Iris pigment epithelial cell (primary cell): ENCODE measurements at regions not wholly inside any gene's neighbourhood (a gene's known extent, or its start where the extent isn't known, plus 50 kb on each side); places are given as distances from the start of the nearest gene placed in this dataset.
"Not testable (repeated sequence)": the region's sequence is repeated elsewhere in the genome, so short reads cannot be mapped to it uniquely, and the experiment has no call there.

Experiments
- DNase-seq: peaks from one replicate; pipeline ENCODE4 v3.0.0-alpha.2; 2011; ENCODE audit warnings: low read depth

DNA sequence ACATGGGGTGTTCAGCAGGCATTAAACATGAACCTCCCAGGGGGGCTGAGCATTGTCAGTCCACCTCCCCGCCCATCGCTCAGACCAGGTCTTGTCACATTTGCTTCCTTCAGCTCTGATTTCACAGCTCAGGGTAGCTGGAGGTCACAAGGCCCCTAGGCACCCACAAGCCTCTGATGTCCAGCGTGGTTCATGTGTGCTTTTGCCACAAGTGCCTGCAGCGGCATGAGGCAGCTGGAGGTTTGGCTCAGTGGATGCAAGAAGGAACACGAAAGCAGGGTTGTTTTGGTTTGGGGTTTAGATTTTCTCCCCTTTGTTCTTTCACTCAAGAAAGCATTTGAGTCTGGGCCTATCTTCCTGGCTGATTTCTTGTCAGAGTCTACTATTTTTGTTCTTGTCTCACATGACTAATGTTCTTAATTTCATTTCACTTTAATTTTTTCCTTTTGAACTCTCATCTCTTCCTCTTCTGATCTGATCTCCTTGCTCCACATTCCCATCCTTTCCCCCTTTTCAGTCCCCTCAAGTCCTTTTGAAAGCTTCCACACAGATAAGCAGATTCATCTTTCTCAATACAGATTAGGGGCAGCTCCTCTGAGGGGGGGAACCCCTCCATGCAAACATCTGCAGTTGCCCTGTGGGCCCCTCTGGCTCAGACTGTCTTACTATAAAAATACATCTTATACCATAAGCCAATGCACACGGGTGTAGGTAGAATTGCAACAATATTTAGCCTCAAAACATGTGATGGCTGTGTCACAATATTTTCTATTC is 68.1 kb upstream of the CEP85L start:
- DNase-seq, result no peak

DNA sequence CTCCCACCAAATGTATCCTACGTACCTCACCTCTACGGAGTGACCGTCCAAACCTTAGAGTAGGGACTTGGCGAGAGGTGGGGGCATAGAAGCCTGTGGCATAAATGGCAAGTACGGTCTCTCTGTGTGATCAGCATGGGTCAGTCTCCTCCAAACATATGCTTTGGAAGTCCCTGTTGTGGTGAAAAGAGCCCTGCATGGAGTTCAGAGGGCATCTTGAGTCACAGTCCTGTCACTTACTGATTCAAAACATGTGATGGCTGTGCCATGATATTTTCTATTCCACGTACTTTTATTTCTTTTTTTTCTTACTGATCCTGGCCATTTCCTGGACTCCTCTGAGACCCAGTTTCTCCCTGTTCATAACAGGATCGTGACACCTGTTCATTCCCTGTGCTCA is 67.5 kb upstream of the CEP85L start:
- no peak for DNase-seq

DNA sequence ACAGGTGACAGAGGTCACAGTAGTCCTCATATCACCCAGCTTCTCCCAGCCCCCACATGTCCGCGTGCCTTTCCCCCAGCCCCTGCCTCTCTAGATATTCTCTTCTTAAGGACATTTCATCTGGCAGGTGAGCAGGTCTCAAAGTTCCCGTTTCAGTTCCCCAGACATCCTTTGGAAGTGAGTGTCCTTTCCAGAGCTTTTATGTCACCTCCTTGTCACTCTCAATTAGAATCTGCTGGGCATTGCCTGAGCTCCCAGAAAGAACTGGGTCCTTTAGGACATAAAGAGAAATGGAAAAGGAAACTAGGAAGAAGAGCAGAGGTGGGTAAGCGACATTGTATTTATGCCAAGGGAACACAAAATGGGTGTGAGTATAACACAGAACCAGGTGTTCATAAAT is 66.9 kb upstream of the CEP85L start:
- DNase-seq, result no peak

DNA sequence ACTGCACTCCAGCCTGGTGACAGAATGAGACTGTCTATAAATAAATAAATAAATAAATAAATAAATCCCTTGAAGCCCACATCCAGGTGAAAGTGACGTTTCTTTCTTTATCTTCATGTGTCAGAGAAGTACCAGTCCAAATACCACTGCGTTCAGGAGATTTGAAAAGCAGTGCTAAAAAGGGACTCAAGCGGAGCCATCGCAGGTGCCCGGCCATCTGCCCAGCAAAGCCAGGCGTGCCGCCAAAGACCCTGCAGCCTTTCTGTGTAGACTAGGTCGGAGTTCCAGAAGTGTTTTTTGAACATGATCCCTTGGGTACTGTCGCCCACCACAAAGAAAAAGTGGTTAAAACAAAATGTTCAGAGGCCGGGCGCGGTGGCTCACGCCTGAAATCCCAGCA is 65.7 kb upstream of the CEP85L start:
- no peak for DNase-seq

DNA sequence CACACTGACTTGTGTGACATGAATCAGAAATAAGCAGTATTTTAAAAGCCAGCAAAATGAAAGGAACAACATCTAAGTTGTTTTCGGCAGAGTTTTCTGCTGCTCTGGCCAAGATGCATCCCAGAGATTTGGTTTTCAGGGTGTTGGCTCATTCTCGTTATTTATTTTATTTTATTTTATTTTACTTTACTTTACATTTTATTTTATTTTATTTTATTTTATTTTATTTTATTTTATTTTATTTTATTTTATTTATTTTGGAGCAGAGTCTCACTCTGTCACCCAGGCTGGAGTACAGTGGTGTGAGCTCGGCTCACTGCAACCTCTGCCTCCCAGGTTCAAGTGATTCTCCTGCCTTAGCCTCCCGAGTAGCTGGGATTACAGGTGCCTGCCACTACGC is 64.5 kb upstream of the CEP85L start:
- not testable (repeated sequence) for DNase-seq

DNA sequence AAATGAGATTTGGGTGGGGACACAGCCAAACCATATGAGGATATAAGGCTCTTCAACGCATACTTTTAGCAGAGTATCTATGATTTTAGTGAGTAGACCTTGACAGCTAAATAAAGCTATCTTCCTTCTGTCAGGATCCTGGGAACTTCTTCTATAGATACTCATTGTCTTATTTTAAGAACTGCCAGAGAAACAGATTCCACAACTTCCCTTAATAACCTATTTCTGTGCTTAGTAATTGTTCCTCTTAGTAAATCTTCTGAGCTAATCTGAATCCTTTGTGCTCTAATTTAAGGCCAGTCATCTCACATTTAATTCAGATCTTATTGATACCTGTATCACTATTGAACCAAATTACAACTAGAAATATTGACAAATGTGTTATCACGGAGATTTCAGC is 64.0 kb upstream of the CEP85L start:
- no peak for DNase-seq

DNA sequence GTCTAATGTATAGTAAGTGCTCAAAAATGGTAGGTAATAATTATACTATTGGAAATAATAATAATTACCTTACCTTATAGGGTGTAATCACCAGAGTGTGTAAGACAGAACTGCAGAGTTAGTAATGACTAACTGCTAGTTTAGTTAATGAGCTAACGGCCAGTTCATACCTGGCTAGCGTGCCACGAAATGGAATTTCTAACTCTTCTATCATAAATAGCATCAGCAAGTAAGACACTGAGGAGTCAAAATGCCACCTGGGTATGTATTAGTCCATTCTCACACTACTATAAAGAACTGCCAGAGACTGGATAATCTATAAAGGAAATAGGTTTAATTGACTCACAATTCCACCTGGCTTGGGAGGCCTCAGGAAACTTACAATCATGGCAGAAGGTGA is 63.4 kb upstream of the CEP85L start:
- DNase-seq, result no peak

DNA sequence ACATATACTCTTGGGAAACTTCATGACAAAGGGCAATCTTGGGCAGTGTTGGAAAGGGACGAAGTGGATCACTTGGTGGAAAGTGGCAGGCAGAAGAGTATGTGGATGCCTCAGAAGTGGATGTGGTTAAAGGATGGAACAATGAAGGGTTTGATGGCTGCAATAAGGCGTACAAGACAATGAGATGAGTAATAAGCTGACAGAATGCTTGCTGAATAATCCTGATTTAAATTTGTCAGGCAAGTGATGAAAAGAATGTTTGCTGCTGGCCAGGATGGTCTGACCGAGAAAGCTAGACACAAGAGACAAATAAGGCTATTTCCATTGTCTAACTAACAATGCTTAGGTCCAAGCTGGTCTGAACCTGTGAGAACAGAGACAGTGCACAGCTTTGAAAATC is 61.6 kb upstream of the CEP85L start:
- peak; percentile 68 for DNase-seq

DNA sequence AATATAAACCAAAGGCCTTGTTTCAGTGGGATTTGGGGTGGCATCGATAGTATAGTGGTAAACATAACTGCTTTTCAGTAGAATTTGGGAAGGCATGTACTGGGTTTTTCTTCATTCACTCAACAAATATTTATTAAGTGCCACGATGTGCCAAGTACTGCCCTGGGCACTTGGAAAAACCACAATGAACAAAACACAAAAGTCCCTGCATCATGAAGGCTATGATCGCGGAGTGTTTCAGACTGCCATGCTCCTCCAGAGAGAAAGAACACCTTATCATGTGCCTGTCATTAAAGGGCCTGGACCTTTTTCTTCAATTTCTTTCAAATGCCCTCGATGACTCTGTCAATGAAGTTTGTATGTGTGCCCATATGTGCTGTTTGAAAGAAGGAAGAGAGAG is 59.2 kb upstream of the CEP85L start:
- DNase-seq, result no peak

DNA sequence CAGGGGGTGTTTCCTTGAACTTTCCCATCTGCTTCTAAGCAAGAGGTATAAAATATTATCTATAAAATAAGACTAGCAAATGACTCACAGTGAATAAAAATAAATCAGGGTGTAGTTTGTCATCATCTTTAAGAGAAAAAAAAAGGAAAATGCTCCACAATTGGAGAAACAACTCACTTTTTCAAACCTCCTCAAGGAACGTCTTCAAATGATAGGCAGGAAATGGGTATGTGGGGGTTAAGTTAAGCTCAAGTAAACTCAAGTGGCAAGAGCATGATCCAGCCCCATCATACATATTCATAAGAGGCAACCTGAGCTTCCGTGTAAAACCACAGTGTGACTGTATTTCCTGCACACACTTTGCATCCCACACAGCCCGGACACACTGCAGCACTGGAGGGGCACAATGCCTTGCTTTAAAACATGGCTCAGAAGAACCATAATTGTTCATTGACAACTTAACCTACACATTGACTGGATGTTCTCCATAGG is 58.5 kb upstream of the CEP85L start:
- DNase-seq, result peak; percentile 89

DNA sequence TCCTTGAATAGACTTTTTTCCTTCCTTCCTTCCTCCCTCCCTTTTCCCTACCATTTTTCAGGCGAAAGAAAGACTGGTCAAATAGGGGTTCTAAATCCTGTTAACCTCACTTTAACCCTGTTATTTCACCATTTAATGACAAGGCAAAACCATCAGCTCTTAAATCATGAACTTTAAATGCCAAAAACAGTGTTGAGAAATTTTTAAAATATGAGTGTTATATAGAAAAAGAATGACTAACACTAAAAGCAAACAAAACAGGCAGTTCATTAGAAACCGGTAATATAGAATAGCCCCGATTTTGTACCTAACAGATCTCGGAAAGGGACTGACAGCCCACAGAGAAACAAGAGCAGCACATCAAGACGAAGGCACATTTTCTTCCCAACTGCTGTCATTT is 57.4 kb upstream of the CEP85L start:
- peak; percentile 85 for DNase-seq

DNA sequence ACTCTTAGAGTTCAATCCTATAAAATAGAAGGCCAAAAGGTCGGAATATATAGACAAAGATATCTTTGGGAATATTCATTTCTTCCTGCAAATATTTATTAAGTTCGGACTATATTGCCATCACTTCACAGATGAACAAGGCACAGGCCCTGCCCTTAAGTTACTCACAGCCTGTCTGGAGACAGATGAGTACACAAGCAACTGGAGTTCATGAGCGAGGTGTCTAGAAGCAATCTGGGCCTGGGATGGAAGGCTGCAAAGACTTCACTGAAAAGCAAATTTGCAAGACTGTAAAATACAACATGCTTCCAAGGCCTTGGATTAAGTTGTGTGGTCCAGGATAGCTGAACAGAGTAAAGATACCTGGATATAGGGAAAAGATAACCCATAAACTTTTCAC is 56.7 kb upstream of the CEP85L start:
- peak; percentile 90 for DNase-seq

DNA sequence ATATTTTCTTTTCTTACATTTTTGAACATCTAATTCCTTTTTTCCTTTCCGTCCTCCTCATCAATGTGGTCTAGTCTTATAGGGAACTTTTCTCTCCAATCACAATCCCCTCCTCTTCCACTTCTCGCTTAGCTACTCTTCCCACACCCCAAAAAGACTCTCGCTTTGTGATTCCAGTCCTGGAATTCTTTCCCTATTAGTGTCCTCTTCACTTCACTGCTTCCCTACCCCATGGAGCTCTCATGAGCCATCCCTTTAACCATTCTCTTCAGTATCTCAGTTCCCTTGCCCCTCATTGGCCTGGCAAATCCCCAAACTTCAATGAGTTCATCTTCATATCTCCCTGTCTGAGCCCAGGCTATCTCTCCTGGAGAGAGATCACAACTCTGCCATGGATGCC is 55.3 kb upstream of the CEP85L start:
- no peak for DNase-seq

DNA sequence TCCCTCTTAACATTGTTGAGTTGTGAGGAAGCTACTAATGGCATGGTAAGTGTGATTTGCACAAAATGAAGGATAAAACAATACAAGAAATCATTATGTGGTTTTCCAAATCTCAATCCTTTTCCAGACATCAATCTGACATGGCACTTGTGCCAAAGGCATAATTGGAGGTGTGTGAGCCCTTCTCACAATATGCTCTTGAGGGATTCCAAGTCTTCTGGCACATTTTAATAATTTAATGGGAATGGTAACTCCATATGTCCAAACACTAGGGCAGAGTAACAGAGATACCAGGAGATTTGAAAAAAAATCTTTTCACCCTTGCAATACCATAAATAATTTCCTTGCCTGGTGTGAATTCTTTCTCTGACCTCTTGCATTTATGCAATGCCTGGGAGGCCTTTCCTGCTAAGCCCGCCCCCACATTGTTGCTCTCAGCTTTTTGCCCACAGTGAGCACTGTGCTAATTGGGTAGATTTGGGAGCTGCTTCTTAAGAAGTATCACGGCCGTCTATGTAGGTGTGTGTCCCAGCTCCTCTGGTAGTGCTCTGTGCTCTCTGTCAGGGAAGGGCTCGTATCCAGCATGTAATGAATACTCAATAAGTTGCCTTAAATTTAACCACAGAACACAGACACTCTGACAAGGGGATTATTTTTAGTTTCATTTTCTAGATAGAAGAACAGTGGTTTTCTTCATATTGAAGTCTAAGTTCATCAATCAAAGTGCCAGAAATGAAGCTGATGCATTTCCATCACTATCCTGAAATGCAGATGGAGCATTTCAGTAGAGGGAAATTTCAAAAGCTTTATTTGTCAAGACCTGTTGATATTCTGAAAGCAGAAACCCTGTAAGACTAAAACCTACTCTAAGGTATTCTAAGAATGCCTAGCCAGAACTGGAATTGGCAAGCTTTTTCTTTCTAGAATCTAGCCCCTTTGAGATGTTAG is 54.4 kb upstream of the CEP85L start:
- DNase-seq, result peak; percentile 86

DNA sequence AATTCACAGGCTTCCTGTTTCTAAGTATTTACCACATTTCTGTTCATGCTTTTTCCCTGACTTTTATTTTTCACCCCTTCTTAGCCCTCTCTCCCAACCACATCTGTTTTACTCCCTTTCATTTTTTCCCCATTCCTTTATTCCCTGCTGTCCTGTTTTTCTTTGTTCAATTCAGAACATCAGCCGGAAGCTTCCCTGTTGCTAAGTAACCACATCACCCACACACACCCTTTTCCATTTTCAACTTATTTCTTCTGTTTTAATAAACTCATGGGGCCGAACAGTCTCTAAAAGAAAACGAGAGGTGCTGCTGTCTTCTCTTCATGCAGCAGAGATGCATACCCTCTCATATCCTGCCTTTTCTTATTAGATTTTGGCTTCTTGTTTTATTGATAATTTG is 53.5 kb upstream of the CEP85L start:
- peak; percentile 31 for DNase-seq

DNA sequence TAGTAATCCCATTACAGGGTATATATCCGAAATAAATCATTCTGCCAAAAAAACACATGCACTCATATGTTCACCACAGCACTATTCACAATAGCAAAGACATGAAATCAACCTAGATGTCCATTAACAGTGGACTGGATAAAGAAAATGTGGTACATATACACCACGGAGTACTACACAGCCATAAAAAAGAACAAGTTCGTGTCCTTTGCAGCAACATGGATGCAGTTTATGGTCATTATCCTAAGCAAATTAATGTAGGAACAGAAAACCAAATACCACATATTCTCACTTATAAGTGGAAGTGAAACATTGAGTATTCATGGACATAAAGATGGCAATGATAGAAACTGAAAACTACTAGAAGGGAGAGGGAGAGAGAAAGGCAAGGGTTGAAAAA is 49.9 kb upstream of the CEP85L start:
- not testable (repeated sequence) for DNase-seq
